ENCODE measurements at regions not wholly inside any gene's neighbourhood (a gene's known extent, or its start where the extent isn't known, plus 50 kb on each side); places are given as distances from the start of the nearest gene placed in this dataset.

DNA sequence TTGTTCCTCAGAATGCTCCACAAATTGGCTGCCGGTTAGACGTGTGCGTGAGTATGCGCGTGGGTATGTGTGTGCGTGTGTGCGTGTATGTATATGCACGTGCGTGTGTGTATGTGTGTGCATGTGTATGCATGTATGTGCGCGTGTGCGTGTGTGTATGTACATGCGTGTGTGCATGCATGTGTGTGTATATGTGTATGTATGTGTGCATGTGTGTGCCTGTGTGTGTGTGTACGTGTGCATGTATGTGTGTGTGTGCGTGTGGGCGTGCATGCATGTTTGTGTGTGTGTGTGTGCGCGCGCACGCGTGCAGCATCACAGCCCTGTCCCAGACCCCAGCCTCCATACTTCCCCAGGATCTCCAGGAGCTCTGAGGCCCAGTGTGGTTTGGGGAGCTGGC, 183.1 kb upstream of the IER5L start:
- Histone ChIP-seq H4K20me1 (replicated peaks; ENCODE audit: control insufficient read depth, extremely low read depth, insufficient read depth, low read length) (no peaks in the 10 kb centered on the region), H3K36me3 (ENCODE audit: control insufficient read depth in 2 of 2, extremely low read depth in 1 of 2, insufficient read depth in 2 of 2, low read length in 2 of 2) (no peaks in the 10 kb centered on the region), H3K9ac (replicated peaks; ENCODE audit: extremely low read depth, insufficient read depth, low read length) (no peak overlapping the region), H3K4me2 (ENCODE audit: insufficient read depth, low read length) (no peak overlapping the region), H3K4me1 (ENCODE audit: control insufficient read depth, extremely low read depth, insufficient read depth, low read length) (no peaks in the 10 kb centered on the region), H3K27me3 (ENCODE audit: control insufficient read depth in 2 of 2, insufficient read depth in 2 of 2, low read length in 2 of 2) (no peaks in the 10 kb centered on the region), H2AFZ (ENCODE audit: low read depth, low read length) (no peak overlapping the region), H3K9me3 (replicated peaks; ENCODE audit: control insufficient read depth, insufficient read depth, low read length) (no peaks in the 10 kb centered on the region), H3K9me1 (replicated peaks; ENCODE audit: control insufficient read depth, extremely low read depth, insufficient read depth, low read length) (no peaks in the 10 kb centered on the region), H3K4me3 (replicated peaks in 1 of 3; ENCODE audit: insufficient read depth in 1 of 3, low read depth in 1 of 3, low read length in 3 of 3) (no peak overlapping the region), H3K79me2 (ENCODE audit: control insufficient read depth, insufficient read depth, low read length) (no peaks in the 10 kb centered on the region), H3K27ac (ENCODE audit: insufficient read depth, low read depth, low read length) (no peak overlapping the region)
- POLR2A ChIA-PET = no interaction called here
- DNase-seq (ENCODE audit: low read depth, low spot score) (no peak), FAIRE-seq (no peak)
- CTCF ChIA-PET = no interaction called here
- dilution Hi-C loops (cut with MboI; ENCODE audit: extremely low pct_ligation_motif_present, low sequenced_read_pairs) = no loop called here
- intact Hi-C loops (cut with micrococcal nuclease) = no loop called here
- no peak for TF ChIP-seq FOS (IDR thresholded peaks at IDR 0.05; ENCODE audit: borderline replicate concordance, insufficient read depth, low read length)
- no peak for TF ChIP-seq EZH2 (IDR thresholded peaks at IDR 0.05; ENCODE audit: borderline replicate concordance, low read depth, low read length, severe bottlenecking)
- TF ChIP-seq, protein P1, sequence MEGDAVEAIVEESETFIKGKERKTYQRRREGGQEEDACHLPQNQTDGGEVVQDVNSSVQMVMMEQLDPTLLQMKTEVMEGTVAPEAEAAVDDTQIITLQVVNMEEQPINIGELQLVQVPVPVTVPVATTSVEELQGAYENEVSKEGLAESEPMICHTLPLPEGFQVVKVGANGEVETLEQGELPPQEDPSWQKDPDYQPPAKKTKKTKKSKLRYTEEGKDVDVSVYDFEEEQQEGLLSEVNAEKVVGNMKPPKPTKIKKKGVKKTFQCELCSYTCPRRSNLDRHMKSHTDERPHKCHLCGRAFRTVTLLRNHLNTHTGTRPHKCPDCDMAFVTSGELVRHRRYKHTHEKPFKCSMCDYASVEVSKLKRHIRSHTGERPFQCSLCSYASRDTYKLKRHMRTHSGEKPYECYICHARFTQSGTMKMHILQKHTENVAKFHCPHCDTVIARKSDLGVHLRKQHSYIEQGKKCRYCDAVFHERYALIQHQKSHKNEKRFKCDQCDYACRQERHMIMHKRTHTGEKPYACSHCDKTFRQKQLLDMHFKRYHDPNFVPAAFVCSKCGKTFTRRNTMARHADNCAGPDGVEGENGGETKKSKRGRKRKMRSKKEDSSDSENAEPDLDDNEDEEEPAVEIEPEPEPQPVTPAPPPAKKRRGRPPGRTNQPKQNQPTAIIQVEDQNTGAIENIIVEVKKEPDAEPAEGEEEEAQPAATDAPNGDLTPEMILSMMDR (IDR thresholded peaks at IDR 0.05; ENCODE audit: extremely low read depth in 1 of 2, insufficient read depth in 1 of 2, low read depth in 1 of 2, low read length in 2 of 2) = no peak
- TF ChIP-seq MYC (IDR thresholded peaks at IDR 0.05; ENCODE audit: low read depth, low read length) = no peak
- no peak for TF ChIP-seq JUN (IDR thresholded peaks at IDR 0.05; ENCODE audit: borderline replicate concordance, insufficient read depth, insufficient read length, low read depth)
- TF ChIP-seq, protein P2, sequence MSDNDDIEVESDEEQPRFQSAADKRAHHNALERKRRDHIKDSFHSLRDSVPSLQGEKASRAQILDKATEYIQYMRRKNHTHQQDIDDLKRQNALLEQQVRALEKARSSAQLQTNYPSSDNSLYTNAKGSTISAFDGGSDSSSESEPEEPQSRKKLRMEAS (IDR thresholded peaks at IDR 0.05; ENCODE audit: insufficient read depth, insufficient read length) = no peak
- no peak for TF ChIP-seq GATA2 (IDR thresholded peaks at IDR 0.05; ENCODE audit: insufficient read depth, insufficient read length, low read depth, low read length)
- BruUV-seq (replicated peaks) = no TSS peak

Measured in endothelial cell of umbilical vein (primary cell).